Fibroblast of lung (primary cell): ENCODE measurements at regions not wholly inside any gene's neighbourhood (a gene's known extent, or its start where the extent isn't known, plus 50 kb on each side); places are given as distances from the start of the nearest gene placed in this dataset.

Experiments used
- DNase-seq, 2 donors: peaks; one replicate each; pipeline versions ENCODE4 v3.0.0 to v3.0.0-alpha.2; 2010; ENCODE audit warnings: low read depth in 2 of 2
- H2AFZ ChIP-seq: 2 replicates; pipeline ENCODE4 v1.5.1; 2012; ENCODE audit warnings: low read length, control low read depth, inconsistent platforms
- H3K27ac ChIP-seq: 2 replicates; pipeline ENCODE4 v1.5.1; 2011; ENCODE audit warnings: low read length, control low read depth; ENCODE audit not compliant: insufficient read depth
- H3K27me3 ChIP-seq: 2 replicates; pipeline ENCODE4 v1.5.1; 2011; ENCODE audit warnings: mild to moderate bottlenecking, low read length; ENCODE audit not compliant: control insufficient read depth, insufficient read depth
- H3K36me3 ChIP-seq: 2 replicates; pipeline ENCODE4 v1.5.1; 2011; ENCODE audit warnings: low read length; ENCODE audit not compliant: control insufficient read depth, insufficient read depth
- H3K4me1 ChIP-seq: 2 replicates; pipeline ENCODE4 v1.5.1; 2011; ENCODE audit warnings: low read length; ENCODE audit not compliant: control insufficient read depth, insufficient read depth; ENCODE audit errors: extremely low read depth
- H3K4me2 ChIP-seq: 2 replicates; pipeline ENCODE4 v1.5.1; 2011; ENCODE audit warnings: low read length, control low read depth; ENCODE audit not compliant: insufficient read depth; ENCODE audit errors: extremely low read depth
- H3K4me3 ChIP-seq, 4 experiments: fragments of 200-600 bp in 1 of 4; sonication (generic) in 1 of 4; replicated peaks in 1 of 4; 2 replicates each; pipeline ENCODE4 v1.5.1; 2011 to 2016; ENCODE audit warnings: low read length in 4 of 4, low read depth in 3 of 4, mild to moderate bottlenecking in 3 of 4, control low read depth in 2 of 4, inconsistent platforms in 1 of 4, mixed read lengths in 1 of 4; ENCODE audit not compliant: insufficient read depth in 1 of 4; ENCODE audit errors: control extremely low read depth in 1 of 4
- H3K79me2 ChIP-seq: 2 replicates; pipeline ENCODE4 v1.5.1; 2012; ENCODE audit warnings: mild to moderate bottlenecking, low read length, inconsistent platforms; ENCODE audit not compliant: control insufficient read depth, insufficient read depth
- H3K9ac ChIP-seq: 2 replicates; pipeline ENCODE4 v1.5.1; 2011; ENCODE audit warnings: mild to moderate bottlenecking, low read length, control low read depth; ENCODE audit not compliant: insufficient read depth
- H3K9me3 ChIP-seq: 2 replicates; pipeline ENCODE4 v1.5.1; 2012; ENCODE audit warnings: low read depth, low read length; ENCODE audit not compliant: control insufficient read depth, insufficient read depth
- H4K20me1 ChIP-seq: 2 replicates; pipeline ENCODE4 v1.5.1; 2011; ENCODE audit warnings: low read length; ENCODE audit not compliant: control insufficient read depth, insufficient read depth; ENCODE audit errors: extremely low read depth
- CTCF ChIP-seq, 2 donors: IDR thresholded peaks in 1 of 2; conservative IDR thresholded peaks in 1 of 2; 1 replicate in 1 of 2; 2 replicates in 1 of 2; pipeline ENCODE4 v1.5.1; 2011 to 2012; ENCODE audit warnings: low read length in 2 of 2, control low read depth in 1 of 2, inconsistent platforms in 1 of 2, low read depth in 1 of 2, mild to moderate bottlenecking in 1 of 2
- EZH2 ChIP-seq: IDR thresholded peaks from 2 replicates; pipeline ENCODE4 v1.5.1; 2012; ENCODE audit warnings: low read length, control low read depth, mild to moderate bottlenecking; ENCODE audit errors: missing control alignments

GRCh38 chr3:23083701-23084100 lies 119.4 kb upstream of the UBE2E2 start:
- Histone ChIP-seq H3K9ac (no peak overlapping the region), H3K9me3 (no peaks in the 10 kb centered on the region), H3K27ac (no peak overlapping the region), H3K27me3 (no peaks in the 10 kb centered on the region), H3K79me2 (no peaks in the 10 kb centered on the region), H3K4me3 (no peak overlapping the region), H3K4me2 (no peak overlapping the region), H4K20me1 (no peaks in the 10 kb centered on the region), H3K36me3 (no peaks in the 10 kb centered on the region), H3K4me1 (no peaks in the 10 kb centered on the region), H2AFZ (no peak overlapping the region)
- no peak for DNase-seq
- TF ChIP-seq EZH2, result no peak
- TF ChIP-seq CTCF (conservative IDR thresholded peaks at IDR 0.05 in 1 of 2, IDR thresholded peaks at IDR 0.05 in 1 of 2; ENCODE audit: low read depth in 1 of 2, low read length in 2 of 2), result no peak

- no peak overlapping the region for H2AFZ ChIP-seq
- H3K4me2 ChIP-seq, result no peak overlapping the region
- no peaks in the 10 kb centered on the region for H3K9me3 ChIP-seq
- H3K36me3 ChIP-seq, result no peaks in the 10 kb centered on the region
- no peak for DNase-seq
- TF ChIP-seq CTCF (conservative IDR thresholded peaks at IDR 0.05 in 1 of 2, IDR thresholded peaks at IDR 0.05 in 1 of 2; ENCODE audit: low read depth in 1 of 2, low read length in 2 of 2) (no peak), EZH2 (no peak)
- no peaks in the 10 kb centered on the region for H4K20me1 ChIP-seq
- no peak overlapping the region for H3K27ac ChIP-seq
- no peaks in the 10 kb centered on the region for H3K27me3 ChIP-seq
- H3K9ac ChIP-seq, result no peak overlapping the region
- H3K4me1 ChIP-seq, result no peaks in the 10 kb centered on the region
- no peaks in the 10 kb centered on the region for H3K79me2 ChIP-seq
- no peak overlapping the region for H3K4me3 ChIP-seq
These were observed 118.8 kb upstream of the UBE2E2 start for GRCh38 chr3:23084367-23084766.

- DNase-seq, result peak; percentile 50 to 62
- no peak overlapping the region for H2AFZ ChIP-seq
- H3K27me3 ChIP-seq, result no peaks in the 10 kb centered on the region
- H3K9ac ChIP-seq, result no peak overlapping the region
- H3K4me2 ChIP-seq, result no peak overlapping the region
- no peaks in the 10 kb centered on the region for H4K20me1 ChIP-seq
- H3K9me3 ChIP-seq, result no peaks in the 10 kb centered on the region
- no peak overlapping the region for H3K4me3 ChIP-seq
- H3K36me3 ChIP-seq, result no peaks in the 10 kb centered on the region
- H3K27ac ChIP-seq, result no peak overlapping the region
- TF ChIP-seq CTCF (conservative IDR thresholded peaks at IDR 0.05 in 1 of 2, IDR thresholded peaks at IDR 0.05 in 1 of 2; ENCODE audit: low read depth in 1 of 2, low read length in 2 of 2), result no peak
- no peak for TF ChIP-seq EZH2
- no peaks in the 10 kb centered on the region for H3K79me2 ChIP-seq
- H3K4me1 ChIP-seq, result no peaks in the 10 kb centered on the region
These were observed 117.9 kb upstream of the UBE2E2 start for GRCh38 chr3:23085261-23085660.
